Ishikawa (cell line): ENCODE measurements at regions not wholly inside any gene's neighbourhood (a gene's known extent, or its start where the extent isn't known, plus 50 kb on each side); places are given as distances from the start of the nearest gene placed in this dataset.

Source experiments
- CEBPB ChIP-seq: IDR thresholded peaks from 2 replicates; pipeline ENCODE4 v1.6.1; 2012
- CREB1 ChIP-seq: IDR thresholded peaks from 2 replicates; pipeline ENCODE4 v1.6.1; 2012; ENCODE audit warnings: low read depth
- EGR1 ChIP-seq: IDR thresholded peaks from 2 replicates; pipeline ENCODE4 v1.6.1; 2012
- EP300 ChIP-seq: IDR thresholded peaks from 2 replicates; pipeline ENCODE4 v1.6.1; 2012; ENCODE audit warnings: borderline replicate concordance
- FOXM1 ChIP-seq: IDR thresholded peaks from 2 replicates; pipeline ENCODE4 v1.6.1; 2012; ENCODE audit warnings: low read depth, borderline replicate concordance
- MAX ChIP-seq: IDR thresholded peaks from 2 replicates; pipeline ENCODE4 v1.6.1; 2012
- NFIC ChIP-seq: IDR thresholded peaks from 2 replicates; pipeline ENCODE4 v1.6.1; 2012
- RAD21 ChIP-seq: IDR thresholded peaks from 2 replicates; pipeline ENCODE4 v1.6.1; 2012; ENCODE audit warnings: low read depth
- REST ChIP-seq: IDR thresholded peaks from 2 replicates; pipeline ENCODE4 v1.6.1; 2012; ENCODE audit warnings: low read depth, mild to moderate bottlenecking
- TAF1 ChIP-seq: IDR thresholded peaks from 2 replicates; pipeline ENCODE4 v1.6.1; 2012; ENCODE audit warnings: low read depth, mild to moderate bottlenecking
- TCF12 ChIP-seq: IDR thresholded peaks from 2 replicates; pipeline ENCODE4 v1.6.1; 2012; ENCODE audit warnings: low read depth
- TEAD4 ChIP-seq: IDR thresholded peaks from 2 replicates; pipeline ENCODE4 v1.6.1; 2012
- USF1 ChIP-seq: IDR thresholded peaks from 2 replicates; pipeline ENCODE4 v1.6.1; 2012
- YY1 ChIP-seq: IDR thresholded peaks from 2 replicates; pipeline ENCODE4 v1.6.1; 2012; ENCODE audit warnings: low read depth
- ZBTB7A ChIP-seq: IDR thresholded peaks from 2 replicates; pipeline ENCODE4 v1.6.1; 2012; ENCODE audit warnings: low read depth

GRCh38 chr11:109329716-109330115, 92.3 kb upstream of the C11orf87 start:
- no peak for TF ChIP-seq TEAD4
- no peak for TF ChIP-seq TCF12
- TF ChIP-seq USF1 = no peak
- TF ChIP-seq REST = no peak
- no peak for TF ChIP-seq CEBPB
- TF ChIP-seq CREB1 = no peak
- no peak for TF ChIP-seq TAF1

GRCh38 chr11:109338131-109338530, 83.9 kb upstream of the C11orf87 start:
- TF ChIP-seq ZBTB7A = no peak
- TF ChIP-seq MAX = no peak
- TF ChIP-seq EP300 = no peak
- TF ChIP-seq EGR1 = no peak
- no peak for TF ChIP-seq RAD21

- no peak for TF ChIP-seq CREB1
- TF ChIP-seq USF1 = no peak
- TF ChIP-seq NFIC = no peak
- TF ChIP-seq TCF12 = no peak
- TF ChIP-seq CEBPB = no peak
- no peak for TF ChIP-seq EGR1
- TF ChIP-seq FOXM1 = no peak
- no peak for TF ChIP-seq TAF1
- no peak for TF ChIP-seq TEAD4
- no peak for TF ChIP-seq ZBTB7A
- TF ChIP-seq YY1 = no peak
- TF ChIP-seq MAX = no peak
These were observed 79.7 kb upstream of the C11orf87 start for GRCh38 chr11:109342261-109342660.

GRCh38 chr11:109343242-109343641, 78.7 kb upstream of the C11orf87 start:
- TF ChIP-seq RAD21 (no peak), TCF12 (no peak), MAX (no peak), TAF1 (no peak), NFIC (no peak), FOXM1 (no peak), REST (no peak), EGR1 (no peak), CREB1 (no peak), EP300 (no peak), TEAD4 (no peak), ZBTB7A (no peak), USF1 (no peak), YY1 (no peak), CEBPB (no peak)

GRCh38 chr11:109347304-109347703, 74.7 kb upstream of the C11orf87 start:
- TF ChIP-seq CREB1 (no peak), FOXM1 (no peak)

GRCh38 chr11:109349276-109350080, 72.5 kb upstream of the C11orf87 start:
- no peak for TF ChIP-seq REST
- no peak for TF ChIP-seq MAX
- no peak for TF ChIP-seq EP300
- TF ChIP-seq RAD21 = no peak
- no peak for TF ChIP-seq TCF12
- no peak for TF ChIP-seq TEAD4
- TF ChIP-seq NFIC = no peak
- no peak for TF ChIP-seq CREB1
- TF ChIP-seq TAF1 = no peak
- no peak for TF ChIP-seq EGR1
- no peak for TF ChIP-seq USF1
- no peak for TF ChIP-seq YY1
- no peak for TF ChIP-seq FOXM1
